T follicular helper cell (primary cell): ENCODE measurements at regions not wholly inside any gene's neighbourhood (a gene's known extent, or its start where the extent isn't known, plus 50 kb on each side); places are given as distances from the start of the nearest gene placed in this dataset.

Experiments used
- DNase-seq: peaks from one replicate; pipeline ENCODE4 v3.0.0-alpha.2; 2020; ENCODE audit warnings: low read depth

DNA sequence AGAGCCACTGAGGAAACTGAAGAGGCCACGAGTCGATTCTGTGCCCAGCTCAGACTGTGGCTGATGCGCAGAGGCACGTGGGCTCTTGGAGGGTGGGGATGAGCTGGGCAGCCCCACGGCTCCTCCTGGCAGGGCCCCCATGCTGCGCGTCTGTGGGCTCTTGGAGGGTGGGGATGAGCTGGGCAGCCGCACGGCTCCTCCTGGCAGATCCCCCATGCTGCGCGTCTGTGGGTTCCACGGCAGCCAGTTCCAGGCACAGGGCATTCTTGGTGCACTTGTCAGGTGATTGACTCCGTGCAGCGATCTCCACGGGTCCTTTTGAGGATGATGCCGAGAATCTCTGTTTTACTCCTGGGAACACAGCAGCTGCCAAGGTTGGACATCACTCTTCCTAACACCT is 138.1 kb upstream of the ZNF236 start:
- no peak for DNase-seq

DNA sequence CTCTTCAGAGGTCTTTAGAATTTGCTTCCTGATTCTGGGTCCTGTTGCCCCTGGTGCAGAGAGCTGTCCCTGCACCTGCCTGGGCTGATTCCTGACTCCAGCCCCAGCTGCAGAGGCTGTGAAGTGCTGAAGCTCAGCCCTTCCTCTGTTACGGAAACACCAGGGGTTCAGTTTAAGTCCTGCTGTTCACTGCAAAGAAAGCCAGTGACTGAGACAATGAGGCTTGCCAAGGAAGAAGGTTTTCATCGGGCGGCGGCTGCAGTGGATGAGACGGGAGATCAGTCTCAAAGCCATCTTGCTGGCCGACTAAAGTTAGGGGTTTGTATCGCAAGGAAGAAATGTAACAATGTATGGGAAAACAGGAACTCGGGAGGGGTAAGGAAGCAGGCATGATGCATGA is 142.4 kb upstream of the ZNF236 start:
- no peak for DNase-seq

DNA sequence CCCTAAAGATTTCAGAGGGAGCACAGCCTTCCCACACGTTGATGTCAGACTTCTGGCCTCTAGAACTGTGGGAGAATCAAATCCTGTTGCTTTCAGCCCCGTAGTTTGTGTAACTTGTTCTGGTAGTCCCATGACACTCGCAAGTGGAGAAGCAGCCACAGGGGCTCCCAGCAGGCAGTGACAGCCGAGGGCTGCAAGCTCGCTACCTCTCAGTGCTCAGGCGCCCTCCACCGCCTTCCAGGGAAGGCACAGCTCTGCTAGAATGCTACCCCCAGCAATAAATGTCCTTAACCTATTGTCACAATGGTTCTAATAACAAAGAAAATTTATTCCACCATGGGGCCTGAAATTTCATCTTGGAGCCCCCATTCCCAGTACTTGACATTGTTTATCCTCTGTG is 143.1 kb upstream of the ZNF236 start:
- no peak for DNase-seq

DNA sequence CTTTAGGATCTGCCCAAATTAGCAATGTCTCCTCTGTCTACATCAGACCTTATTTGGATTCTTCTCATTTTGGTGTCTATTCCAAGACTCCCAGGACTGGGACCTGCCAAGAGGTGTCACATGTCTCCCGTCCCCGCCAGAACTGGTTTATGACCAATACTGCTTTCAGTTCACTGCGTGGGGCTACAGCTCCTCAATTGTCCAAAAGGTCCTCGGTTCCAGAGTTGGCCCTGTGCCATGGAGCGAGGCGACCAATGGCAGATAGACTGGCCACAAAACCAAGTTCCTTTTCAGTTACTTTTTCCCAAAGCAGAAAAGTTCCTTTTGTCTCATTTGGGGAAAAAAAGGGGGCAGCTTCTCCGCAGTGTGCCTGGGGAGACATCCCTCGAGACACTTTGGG is 144.1 kb upstream of the ZNF236 start:
- no peak for DNase-seq

DNA sequence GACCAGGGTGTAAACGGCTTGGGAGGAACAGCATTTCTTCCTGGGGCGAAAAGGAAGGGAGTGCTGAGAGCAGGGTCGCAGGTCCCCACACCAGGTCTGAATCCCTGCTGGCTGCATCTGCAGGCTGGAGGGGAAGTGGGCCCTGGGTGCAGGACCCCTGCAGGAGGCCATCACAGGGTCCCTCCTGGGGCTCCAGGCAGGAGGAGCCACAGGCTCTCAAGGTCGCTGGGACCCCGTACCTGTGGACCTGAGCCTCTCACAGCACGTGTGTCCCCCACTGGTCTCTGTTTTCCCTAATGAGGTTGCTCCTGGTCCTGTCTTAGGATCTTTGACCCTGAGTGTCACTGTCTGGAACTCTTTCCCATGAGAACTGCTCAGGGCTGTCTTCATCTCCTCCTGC is 147.8 kb upstream of the ZNF236 start:
- no peak for DNase-seq

DNA sequence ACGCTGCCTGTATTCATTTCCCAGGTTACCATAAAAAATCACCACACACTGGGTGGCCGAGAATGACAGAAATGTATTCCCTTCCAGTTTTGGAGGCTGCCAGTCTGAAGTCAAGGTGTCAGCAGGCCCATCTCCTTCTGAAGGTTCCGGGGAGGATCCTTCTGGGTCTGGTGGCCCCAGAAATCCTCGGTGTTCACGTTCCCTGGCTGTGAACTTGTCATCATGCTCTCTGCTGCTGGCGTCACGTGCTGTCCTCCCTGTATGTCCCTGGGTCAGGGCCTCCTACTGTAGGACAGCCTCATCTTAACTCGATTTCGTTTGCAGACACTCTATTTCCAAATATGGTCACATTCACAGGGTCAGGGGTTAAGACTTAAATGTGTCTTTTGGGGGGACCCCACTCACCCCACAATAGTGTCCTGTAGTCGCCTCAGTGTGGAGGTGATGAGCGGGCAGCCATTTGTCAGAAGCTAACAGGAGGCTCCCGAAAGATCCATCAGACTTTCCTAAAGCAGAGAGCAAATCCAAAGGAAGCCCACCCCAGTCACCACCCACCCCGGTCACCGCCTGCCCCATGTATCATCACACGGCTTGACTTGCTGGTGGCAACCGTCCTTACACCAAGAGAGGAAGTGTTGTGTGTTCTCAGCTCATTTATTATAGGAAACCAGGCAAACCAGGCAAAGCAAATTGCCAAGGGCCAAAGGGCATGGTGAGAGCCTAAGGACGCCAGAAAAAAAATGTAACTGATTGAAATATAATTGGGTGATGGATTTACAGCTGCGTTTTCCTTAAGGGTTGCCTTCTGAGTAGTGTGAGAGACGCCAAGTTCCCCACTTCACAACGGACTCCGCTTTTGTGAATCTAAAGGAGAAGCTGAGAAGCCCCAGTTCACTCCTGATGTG is 148.8 kb upstream of the ZNF236 start:
- no peak for DNase-seq

DNA sequence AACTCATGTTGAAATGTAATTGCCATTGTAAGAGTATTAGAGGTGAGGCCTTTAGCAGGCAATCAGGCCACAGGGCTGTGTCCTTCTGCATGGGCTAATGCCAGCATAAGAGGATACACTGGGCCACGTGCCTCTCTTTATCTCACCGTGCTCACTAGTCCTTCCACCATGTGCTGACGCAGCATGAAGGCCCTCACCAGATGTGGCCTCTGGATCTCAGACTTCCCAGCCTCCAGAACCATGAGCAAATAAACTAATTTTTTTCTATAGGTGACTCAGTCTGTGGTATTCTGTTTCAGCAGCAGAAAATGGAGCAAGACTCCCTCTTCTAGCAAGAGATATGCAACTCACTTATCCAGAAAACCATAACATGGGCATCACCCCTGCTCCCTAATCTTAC is 149.7 kb upstream of the ZNF236 start:
- DNase-seq: no peak

DNA sequence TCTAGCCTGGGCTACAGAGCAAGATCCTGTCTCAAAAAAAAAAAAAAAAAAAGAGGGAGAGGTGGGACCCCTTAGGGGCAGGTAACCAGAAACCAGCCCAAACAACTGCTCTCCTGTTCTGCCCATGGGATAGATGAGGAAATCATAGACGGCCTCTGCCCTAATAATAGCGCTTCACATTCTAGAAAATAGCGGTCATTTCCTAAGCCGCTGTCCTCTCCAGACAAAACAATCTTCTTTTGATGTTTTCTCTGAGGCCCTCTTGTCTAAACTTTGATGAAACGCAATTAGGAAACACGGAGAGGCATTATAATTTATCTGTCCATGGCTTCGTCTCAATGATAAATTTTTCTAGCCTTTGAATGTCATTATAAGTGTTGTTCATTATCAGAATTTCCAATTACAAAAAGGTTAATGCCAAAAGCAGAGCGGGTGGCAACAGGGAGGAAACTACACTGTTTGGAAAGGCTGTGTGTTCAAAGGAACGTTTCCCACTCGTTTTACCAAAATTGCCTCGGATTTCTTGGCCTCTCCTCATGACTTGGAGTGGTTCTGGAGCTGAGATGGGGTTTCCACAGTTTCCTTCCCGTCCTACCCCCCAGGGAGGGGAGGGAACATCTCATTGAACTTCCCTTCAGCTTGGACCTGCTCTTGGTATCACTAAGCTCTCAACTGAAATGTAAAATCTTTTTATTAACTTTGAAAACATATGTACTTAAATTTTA is 151.6 kb upstream of the ZNF236 start:
- DNase-seq: no peak

DNA sequence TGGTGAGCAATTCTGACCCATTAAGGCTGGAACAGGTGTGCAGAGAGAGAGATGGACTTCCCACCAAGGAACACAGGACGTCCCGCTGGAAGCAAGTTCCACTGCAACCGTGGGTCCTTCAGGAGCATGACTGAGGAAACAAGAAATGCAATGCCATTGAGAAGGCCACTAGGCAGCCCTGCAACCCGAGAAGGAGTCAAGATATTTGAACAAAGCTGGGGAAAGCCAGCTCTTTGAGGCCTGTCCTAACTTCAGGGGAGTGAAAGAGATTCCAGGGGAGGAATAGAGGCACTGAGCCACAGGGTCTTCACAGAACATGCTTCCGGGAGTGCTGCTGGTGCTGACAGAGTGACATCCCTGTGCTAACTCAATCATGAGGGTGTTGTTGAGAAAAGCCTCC is 153.8 kb upstream of the ZNF236 start:
- no peak for DNase-seq

DNA sequence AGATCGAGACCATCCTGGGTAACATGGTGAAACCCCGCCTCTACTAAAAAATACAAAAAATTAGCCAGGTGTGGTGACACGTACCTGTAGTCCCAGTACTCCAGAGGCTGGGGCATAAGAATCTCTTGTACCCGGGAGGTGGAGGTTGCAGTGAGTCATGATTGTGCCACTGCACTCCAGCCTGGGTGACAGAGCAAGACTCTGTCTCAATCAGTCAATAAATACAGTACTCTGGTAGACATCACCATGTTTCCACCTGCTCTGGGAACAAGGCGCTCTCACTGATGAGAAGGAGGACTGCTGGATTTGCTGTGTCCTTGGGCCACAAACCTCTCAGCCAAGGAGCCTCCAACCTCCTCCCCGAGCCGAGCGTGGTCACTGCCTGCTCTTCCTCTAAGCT is 154.2 kb upstream of the ZNF236 start:
- DNase-seq: no peak

DNA sequence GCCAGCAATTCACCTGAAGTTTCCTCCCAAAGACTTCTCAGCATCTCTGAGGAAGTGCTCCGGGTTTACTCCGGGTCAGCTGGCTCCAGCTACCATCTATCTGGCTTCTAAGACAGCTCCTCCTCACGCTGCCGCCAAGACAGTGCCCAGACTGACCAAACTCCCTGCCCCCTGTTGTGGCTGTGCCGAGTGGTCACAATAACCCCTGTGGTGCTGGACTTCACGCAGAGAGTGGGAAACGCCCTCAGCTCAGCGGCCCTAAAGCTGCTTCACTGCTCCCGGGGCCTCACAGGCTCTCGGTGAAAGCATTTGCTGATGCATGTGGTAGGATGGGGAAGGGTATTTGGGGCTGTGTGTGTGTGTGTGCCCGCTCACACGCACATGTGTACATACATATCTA is 154.8 kb upstream of the ZNF236 start:
- DNase-seq: no peak

DNA sequence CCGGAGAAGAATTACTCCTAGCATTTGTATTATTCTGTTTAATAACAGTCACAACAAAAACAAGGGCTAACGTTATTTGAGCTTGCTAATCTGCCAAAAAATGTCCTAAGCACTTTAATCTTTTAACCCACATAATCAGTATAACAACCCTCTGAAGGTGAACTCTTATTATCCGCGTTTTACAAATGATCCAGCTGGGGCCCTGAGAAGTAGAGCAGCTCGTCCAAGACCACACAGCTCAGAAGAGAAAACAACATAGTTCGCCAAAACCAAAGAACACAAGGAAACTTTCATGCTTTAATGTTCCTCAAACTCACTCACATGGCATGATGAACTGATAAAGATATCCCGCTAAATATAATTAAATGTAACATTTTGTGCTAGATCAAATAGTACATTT is 159.7 kb upstream of the ZNF236 start:
- no peak for DNase-seq

DNA sequence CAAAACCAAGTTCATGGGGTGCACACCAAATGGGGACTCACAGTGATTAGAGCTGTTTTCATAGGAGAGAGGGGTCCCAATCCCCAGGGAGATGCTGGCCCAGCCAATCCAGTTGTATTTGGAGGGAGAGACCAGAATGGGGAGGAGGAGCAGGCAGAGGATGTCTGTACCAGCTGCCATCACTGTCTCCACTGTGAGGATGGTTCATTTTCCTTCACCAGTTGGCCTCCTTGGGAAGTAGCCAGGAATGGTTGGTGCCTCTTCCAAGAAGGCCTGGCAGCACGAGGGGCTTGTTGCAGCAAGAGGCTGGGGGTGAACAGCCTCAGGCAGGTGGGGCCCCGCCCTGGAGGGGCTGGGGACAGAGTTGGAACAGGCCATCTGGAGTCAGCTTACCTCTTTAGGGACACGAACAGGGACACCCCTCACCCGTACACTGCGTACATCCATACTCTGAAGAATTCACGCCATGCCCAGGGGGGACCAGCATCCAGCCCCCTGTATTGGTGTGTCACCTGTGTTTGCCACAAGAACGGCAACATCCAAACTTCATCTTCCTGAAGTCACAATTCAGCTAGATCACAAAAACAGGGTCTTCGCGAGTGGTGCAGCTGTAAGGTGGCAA is 161.7 kb upstream of the ZNF236 start:
- DNase-seq: no peak

DNA sequence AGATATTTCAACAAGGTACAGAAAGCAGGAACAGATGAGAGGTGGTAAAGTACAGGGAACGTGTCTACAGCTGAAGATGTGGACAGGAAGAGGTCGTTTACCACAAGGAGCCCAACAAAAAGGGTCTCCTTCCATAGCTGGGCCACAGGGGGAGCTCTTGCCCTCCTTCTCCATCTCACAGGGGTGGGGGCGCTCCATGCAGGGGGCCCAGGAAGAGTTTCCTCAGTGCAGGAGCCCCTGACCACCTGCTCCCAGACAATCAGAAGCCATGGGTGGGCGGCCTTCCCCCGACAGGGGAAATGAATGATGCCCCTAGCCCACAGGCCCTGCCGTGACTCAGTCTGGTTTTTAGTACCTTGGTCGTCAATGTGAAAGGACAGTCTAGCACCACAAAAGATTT is 163.6 kb upstream of the ZNF516 start:
- no peak for DNase-seq

DNA sequence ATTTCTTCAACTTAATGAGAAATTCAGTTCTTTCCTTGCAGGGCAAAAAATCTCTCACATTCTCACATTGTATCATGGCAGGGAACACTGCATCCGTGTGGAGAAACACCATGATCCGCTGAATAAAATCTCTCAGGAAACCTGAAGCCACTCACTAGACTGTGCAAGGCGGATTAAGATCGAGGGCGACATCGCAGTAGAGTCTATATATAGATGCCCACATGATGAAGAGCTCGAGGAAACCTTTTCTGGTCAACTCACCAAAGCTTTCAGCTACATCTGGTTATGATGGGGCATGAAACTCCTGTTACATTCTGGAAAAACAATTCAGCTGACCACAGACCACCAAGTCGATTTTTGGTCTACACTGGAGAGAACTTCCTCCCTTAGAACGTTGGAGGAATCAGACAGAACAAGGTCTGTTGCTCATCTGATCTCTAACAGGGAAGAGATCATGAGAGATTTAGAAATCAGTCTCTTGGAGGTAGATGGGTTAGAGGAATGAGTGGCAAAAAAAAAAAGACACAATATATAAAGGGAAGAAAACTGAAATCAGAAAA is 162.9 kb upstream of the ZNF516 start:
- no peak for DNase-seq

DNA sequence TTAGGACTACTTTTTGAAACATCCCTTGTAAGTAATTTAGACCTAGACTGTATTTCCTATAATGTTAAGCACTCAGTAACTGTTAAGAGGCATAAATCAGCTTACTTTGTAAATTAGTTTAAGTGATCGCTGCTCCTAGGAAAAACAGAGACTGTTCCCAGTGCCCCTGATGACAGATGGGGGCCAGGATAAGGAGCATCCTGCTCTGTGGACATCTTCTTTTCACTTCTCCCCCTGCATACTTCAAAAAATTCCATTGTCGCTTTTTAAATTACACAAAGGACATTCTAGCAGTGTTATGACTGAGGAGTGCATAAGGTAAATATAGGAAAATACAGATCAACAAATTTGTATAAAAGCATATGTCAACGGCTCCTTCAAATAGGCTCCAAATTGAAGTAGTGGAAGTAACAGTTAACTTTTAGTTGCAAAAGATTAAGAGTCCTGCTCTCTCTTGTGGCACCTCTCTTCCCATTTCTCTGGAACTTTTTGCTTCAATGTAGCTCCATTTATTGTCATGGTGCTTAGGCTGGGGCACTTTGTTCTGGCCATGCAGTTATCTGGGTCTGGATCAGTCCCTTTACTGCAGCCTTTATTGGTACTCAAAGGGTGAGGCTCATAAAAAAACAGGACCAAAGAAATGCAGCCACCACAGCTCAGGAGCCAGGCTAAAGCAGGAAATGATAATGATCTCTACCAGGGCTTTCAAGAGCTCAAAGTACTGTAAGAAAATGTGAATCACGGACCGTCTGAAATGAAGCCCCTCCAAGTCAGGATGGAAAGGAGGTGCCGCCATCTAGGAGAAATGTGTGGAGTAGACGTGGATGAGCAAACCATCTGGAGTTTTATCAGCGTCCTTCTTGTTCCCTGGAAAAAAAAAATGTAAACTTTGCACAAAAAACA is 162.1 kb upstream of the ZNF516 start:
- no peak for DNase-seq

DNA sequence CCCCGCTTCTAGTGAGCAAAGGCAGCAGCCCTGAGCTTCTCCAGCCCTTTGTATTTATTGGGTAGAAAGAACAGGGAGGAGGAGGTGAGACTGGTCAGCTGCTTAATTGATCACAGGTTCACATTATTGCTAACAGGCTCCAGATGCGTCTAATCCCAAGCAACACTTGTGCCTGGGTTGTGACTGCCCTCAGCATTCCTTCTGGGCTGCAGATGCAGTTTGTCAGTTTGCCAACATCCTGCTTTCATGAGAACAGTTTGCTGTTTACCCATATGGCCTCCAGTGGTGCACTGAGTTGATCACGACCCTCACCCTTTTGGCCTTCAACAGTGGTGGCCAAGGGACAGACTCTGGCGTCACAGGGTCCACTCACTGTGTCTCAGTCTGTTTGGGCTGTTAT is 159.5 kb upstream of the ZNF516 start:
- DNase-seq: no peak

DNA sequence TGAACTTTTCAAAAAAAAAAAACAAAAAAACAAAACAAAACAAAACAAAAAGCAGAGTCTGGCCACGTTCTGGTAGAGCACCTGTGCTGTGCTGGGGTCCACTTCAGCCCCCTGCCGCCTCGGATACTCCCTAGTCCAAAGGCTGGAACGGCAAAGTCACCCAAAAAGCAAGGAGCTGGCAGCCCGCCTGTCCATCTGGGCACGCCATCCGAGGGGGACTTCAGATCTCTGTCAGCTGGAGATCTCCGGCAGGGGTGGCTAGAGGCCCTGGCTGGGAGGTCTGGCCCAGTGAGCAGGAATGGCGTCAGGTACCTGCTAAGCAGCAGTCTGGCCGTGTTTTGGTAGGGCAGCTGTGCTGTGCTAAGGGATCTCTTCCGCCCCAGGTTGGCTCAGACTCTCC is 152.3 kb upstream of the ZNF516 start:
- DNase-seq: no peak

DNA sequence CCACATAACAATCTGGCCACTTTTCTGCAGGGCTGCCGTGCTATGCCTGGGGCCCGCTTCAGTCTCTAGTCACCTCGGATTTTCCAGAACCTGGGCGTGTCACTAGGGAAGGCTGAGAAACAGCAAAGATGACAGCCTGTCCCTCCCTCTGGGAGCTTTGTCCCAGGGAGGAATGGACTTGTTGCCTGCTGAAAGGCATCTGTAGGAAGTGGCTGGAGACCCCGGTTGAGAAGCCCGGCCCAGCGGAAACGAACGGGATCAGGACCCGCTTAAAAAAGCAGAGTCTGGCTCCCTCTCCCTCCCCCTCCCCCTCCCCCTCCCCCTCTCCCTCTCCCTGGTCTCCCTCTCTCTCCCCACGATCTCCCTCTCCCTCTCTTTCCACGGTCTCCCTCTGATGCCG is 149.5 kb upstream of the ZNF516 start:
- no peak for DNase-seq

DNA sequence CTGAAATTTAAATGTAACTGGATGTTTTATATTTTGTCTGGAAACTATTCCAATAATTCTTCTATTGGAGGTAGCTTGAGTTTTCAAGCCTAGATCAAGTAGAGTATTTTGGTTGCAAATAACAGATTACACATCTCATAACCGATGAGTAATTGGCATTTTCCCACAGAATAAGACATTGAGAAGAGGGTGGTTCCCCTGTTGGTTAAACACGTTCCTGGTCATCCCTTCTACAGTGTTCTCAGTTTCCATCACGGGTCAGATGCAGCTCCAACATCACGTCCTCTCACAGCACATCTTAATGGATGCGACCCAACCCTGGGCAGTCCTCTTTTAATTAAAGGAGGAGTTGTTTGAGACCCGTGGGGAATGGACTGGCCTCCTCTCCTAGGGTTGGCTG is 149.0 kb upstream of the ZNF516 start:
- no peak for DNase-seq

DNA sequence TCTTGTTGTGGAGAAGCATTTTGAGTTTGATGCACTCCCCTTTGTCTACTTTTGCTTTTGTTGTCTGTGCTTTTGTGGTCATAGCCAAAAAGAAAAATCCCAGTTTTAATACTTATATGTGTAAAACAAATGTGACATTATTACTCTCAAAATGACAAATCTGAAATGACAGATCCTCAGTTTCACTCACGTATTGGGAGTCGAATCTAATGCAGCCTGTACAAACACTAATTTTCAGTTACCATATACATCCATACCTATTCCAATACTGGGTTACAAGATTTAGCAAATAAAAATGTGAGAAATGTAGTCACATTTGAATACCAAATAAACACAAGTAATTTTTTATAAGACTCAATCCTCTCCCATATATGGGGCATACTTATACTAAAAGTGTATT is 148.2 kb upstream of the ZNF516 start:
- DNase-seq: no peak

DNA sequence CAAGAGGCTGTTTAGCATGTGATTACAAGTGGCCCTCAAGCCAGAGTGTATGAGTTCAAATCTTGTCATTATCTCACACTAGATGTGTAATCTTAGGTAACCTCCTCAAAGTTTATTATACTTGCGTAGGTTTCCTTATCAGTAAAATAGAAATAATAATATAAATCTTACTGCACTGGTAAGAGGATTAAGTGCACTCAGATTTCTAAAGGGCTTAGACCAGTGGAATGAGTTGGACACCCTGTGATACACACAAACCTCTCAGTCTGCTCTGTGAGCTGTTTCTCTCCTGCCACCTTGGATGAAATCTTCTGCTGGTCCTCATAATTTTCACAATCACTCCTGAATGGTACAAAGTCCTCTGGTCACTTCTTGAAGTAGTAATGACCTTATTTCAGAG is 145.4 kb upstream of the ZNF516 start:
- no peak for DNase-seq
